ENCODE measurements at regions not wholly inside any gene's neighbourhood (a gene's known extent, or its start where the extent isn't known, plus 50 kb on each side); places are given as distances from the start of the nearest gene placed in this dataset.

GRCh38 chr1:188364927-188365449, 1536.2 kb downstream of the PLA2G4A start:
- no peak for DNase-seq

- DNase-seq = no peak
Measured at GRCh38 chr1:188365874-188366273, 1537.1 kb downstream of the PLA2G4A start.

- no peak for DNase-seq
Measured at GRCh38 chr1:188367661-188368060, 1538.9 kb downstream of the PLA2G4A start.

GRCh38 chr1:188371295-188371806, 1542.6 kb downstream of the PLA2G4A start:
- DNase-seq = no peak

- peak; percentile 27 to 35 for DNase-seq
Measured at GRCh38 chr1:188372821-188373220, 1544.1 kb downstream of the PLA2G4A start.

- DNase-seq = no peak
Measured at GRCh38 chr1:188382851-188383250, 1554.1 kb downstream of the PLA2G4A start.

- no peak for DNase-seq
Measured at GRCh38 chr1:188386161-188386560, 1557.4 kb downstream of the PLA2G4A start.

- no peak for DNase-seq
Measured at GRCh38 chr1:188386666-188387065, 1557.9 kb downstream of the PLA2G4A start.

GRCh38 chr1:188394677-188395076, 1565.9 kb downstream of the PLA2G4A start:
- DNase-seq = no peak

GRCh38 chr1:188397521-188397920, 1568.8 kb downstream of the PLA2G4A start:
- DNase-seq = no peak

GRCh38 chr1:188402986-188403385, 1574.2 kb downstream of the PLA2G4A start:
- no peak for DNase-seq

- no peak for DNase-seq
Measured at GRCh38 chr1:188406636-188407035, 1577.9 kb downstream of the PLA2G4A start.

GRCh38 chr1:188420177-188420576, 1591.4 kb downstream of the PLA2G4A start:
- DNase-seq = no peak

- peak; percentile 3 to 45 for DNase-seq
Measured at GRCh38 chr1:188423073-188423472, 1594.3 kb downstream of the PLA2G4A start.

GRCh38 chr1:188424176-188424575, 1595.4 kb downstream of the PLA2G4A start:
- DNase-seq = no peak

GRCh38 chr1:188425687-188426086, 1596.9 kb downstream of the PLA2G4A start:
- DNase-seq = no peak

- no peak for DNase-seq
Measured at GRCh38 chr1:188426561-188426960, 1597.8 kb downstream of the PLA2G4A start.

- DNase-seq = no peak
Measured at GRCh38 chr1:188427642-188428041, 1598.9 kb downstream of the PLA2G4A start.

- peak; percentile 3 to 5 for DNase-seq
Measured at GRCh38 chr1:188429386-188429785, 1600.6 kb downstream of the PLA2G4A start.

- no peak for DNase-seq
Measured at GRCh38 chr1:188432427-188432826, 1603.7 kb downstream of the PLA2G4A start.

- DNase-seq = no peak
Measured at GRCh38 chr1:188433425-188433824, 1604.7 kb downstream of the PLA2G4A start.

- no peak for DNase-seq
Measured at GRCh38 chr1:188444526-188444925, 1615.8 kb downstream of the PLA2G4A start.

- no peak for DNase-seq
Measured at GRCh38 chr1:188462837-188463236, 1634.1 kb downstream of the PLA2G4A start.

GRCh38 chr1:188463919-188464318, 1635.2 kb downstream of the PLA2G4A start:
- DNase-seq = no peak

- DNase-seq = no peak
Measured at GRCh38 chr1:188466539-188466938, 1637.8 kb downstream of the PLA2G4A start.

Measured in inflammatory macrophage (primary cell).